Hepatic stellate cell (primary cell): ENCODE measurements at regions not wholly inside any gene's neighbourhood (a gene's known extent, or its start where the extent isn't known, plus 50 kb on each side); places are given as distances from the start of the nearest gene placed in this dataset.

Experiments
- DNase-seq: peaks from one replicate; pipeline ENCODE4 v3.0.0; 2011; ENCODE audit warnings: low spot score

- no peak for DNase-seq
Measured at GRCh38 chr6:145161501-145161900, 573.8 kb downstream of the EPM2A start.

GRCh38 chr6:145169726-145170224 lies 565.5 kb downstream of the EPM2A start:
- DNase-seq = no peak

- DNase-seq = no peak
Measured at GRCh38 chr6:145175470-145175869, 559.9 kb downstream of the EPM2A start.

- DNase-seq = no peak
Measured at GRCh38 chr6:145178391-145178790, 556.9 kb downstream of the EPM2A start.

- DNase-seq = no peak
Measured at GRCh38 chr6:145187491-145188206, 547.7 kb downstream of the EPM2A start.

- no peak for DNase-seq
Measured at GRCh38 chr6:145189836-145190235, 545.5 kb downstream of the EPM2A start.

GRCh38 chr6:145194389-145194788 lies 540.9 kb downstream of the EPM2A start:
- DNase-seq = no peak

- DNase-seq = no peak
Measured at GRCh38 chr6:145199961-145200360, 535.4 kb downstream of the EPM2A start.

GRCh38 chr6:145204301-145204700 lies 531.0 kb downstream of the EPM2A start:
- DNase-seq = no peak

GRCh38 chr6:145206247-145206907 lies 528.9 kb downstream of the EPM2A start:
- peak; percentile 16 for DNase-seq

- DNase-seq = no peak
Measured at GRCh38 chr6:145208474-145208873, 526.8 kb downstream of the EPM2A start.

- DNase-seq = no peak
Measured at GRCh38 chr6:145209272-145209671, 526.0 kb downstream of the EPM2A start.

GRCh38 chr6:145212813-145213212 lies 522.5 kb downstream of the EPM2A start:
- no peak for DNase-seq

- no peak for DNase-seq
Measured at GRCh38 chr6:145213614-145214013, 521.7 kb downstream of the EPM2A start.

GRCh38 chr6:145214570-145214969 lies 520.8 kb downstream of the EPM2A start:
- DNase-seq = no peak

- DNase-seq = no peak
Measured at GRCh38 chr6:145224450-145224849, 510.9 kb downstream of the EPM2A start.

- DNase-seq = no peak
Measured at GRCh38 chr6:145225500-145225899, 509.8 kb downstream of the EPM2A start.

GRCh38 chr6:145227593-145227992 lies 507.7 kb downstream of the EPM2A start:
- DNase-seq = no peak

GRCh38 chr6:145228962-145229582 lies 506.2 kb downstream of the EPM2A start:
- no peak for DNase-seq

- DNase-seq = no peak
Measured at GRCh38 chr6:145233955-145234354, 501.4 kb downstream of the EPM2A start.

GRCh38 chr6:145235207-145235606 lies 500.1 kb downstream of the EPM2A start:
- peak; percentile 6 for DNase-seq

- no peak for DNase-seq
Measured at GRCh38 chr6:145238787-145239186, 496.5 kb downstream of the EPM2A start.

- peak; percentile 19 for DNase-seq
Measured at GRCh38 chr6:145241039-145241438, 494.3 kb downstream of the EPM2A start.
